OCI-LY1 (cell line): ENCODE measurements at regions not wholly inside any gene's neighbourhood (a gene's known extent, or its start where the extent isn't known, plus 50 kb on each side); places are given as distances from the start of the nearest gene placed in this dataset.
"Not testable (repeated sequence)": the region's sequence is repeated elsewhere in the genome, so short reads cannot be mapped to it uniquely, and the experiment has no call there.

Experiments
- EZH2 ChIP-seq: fragments of 200-600 bp; sonication (generic), shearing (Covaris generic); IDR thresholded peaks from 2 replicates; pipeline ENCODE4 v1.8.0; 2017; ENCODE audit warnings: borderline replicate concordance, mixed run types, mild to moderate bottlenecking, antibody characterized with exemption, low read length, moderate library complexity, mixed read lengths
- TF ChIP-seq, protein P1 (sequence below): fragments of 200-600 bp; sonication (generic), shearing (Covaris generic); IDR thresholded peaks from 2 replicates; pipeline ENCODE4 v1.5.1; 2017; ENCODE audit warnings: mild to moderate bottlenecking, antibody characterized with exemption, low read length, moderate library complexity, mixed read lengths

DNA sequence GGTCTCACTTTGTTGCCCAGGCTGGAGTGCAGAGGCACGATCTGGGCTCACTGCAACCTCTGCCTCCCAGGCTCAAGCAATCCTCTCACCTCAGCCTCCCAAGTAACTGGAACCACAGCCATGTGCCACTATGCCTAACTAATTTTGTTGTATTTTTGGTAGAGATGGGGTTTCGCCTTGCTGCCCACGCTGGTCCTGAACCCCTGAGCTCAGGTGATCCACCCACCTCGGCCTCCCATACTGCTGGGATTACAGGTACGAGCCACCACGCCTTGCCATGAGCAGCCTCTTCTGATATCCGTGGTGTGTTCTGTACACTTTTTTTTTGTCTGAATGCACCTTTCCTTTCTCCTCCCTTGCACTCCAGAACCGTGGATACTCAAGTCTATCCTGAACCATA, 394.4 kb downstream of the SPATA31A6 start:
- TF ChIP-seq, protein P1, sequence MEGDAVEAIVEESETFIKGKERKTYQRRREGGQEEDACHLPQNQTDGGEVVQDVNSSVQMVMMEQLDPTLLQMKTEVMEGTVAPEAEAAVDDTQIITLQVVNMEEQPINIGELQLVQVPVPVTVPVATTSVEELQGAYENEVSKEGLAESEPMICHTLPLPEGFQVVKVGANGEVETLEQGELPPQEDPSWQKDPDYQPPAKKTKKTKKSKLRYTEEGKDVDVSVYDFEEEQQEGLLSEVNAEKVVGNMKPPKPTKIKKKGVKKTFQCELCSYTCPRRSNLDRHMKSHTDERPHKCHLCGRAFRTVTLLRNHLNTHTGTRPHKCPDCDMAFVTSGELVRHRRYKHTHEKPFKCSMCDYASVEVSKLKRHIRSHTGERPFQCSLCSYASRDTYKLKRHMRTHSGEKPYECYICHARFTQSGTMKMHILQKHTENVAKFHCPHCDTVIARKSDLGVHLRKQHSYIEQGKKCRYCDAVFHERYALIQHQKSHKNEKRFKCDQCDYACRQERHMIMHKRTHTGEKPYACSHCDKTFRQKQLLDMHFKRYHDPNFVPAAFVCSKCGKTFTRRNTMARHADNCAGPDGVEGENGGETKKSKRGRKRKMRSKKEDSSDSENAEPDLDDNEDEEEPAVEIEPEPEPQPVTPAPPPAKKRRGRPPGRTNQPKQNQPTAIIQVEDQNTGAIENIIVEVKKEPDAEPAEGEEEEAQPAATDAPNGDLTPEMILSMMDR: not testable (repeated sequence)
- TF ChIP-seq EZH2: not testable (repeated sequence)
